Keratinocyte (primary cell): ENCODE measurements at regions not wholly inside any gene's neighbourhood (a gene's known extent, or its start where the extent isn't known, plus 50 kb on each side); places are given as distances from the start of the nearest gene placed in this dataset.

ENCODE experiments used
- DNase-seq: peaks from one replicate; pipeline ENCODE4 v3.0.0-alpha.2; 2011; ENCODE audit warnings: low read depth, missing footprints, low spot score
- FAIRE-seq: peaks from 2 replicates; lab custom pipeline; 2011; peaks lifted over from hg19 to GRCh38; lab: Jason Lieb, UNC
- H2AFZ ChIP-seq: 2 replicates; pipeline ENCODE4 v1.6.0; 2012; ENCODE audit warnings: low read length, control low read depth, inconsistent platforms; ENCODE audit not compliant: control insufficient read depth
- H3K27ac ChIP-seq: 2 replicates; pipeline ENCODE4 v1.5.1; 2011; ENCODE audit warnings: low read length; ENCODE audit not compliant: control insufficient read depth, insufficient read depth
- H3K27me3 ChIP-seq: 3 replicates; pipeline ENCODE4 v1.6.0; 2011; ENCODE audit warnings: low read length; ENCODE audit not compliant: control insufficient read depth, insufficient read depth; ENCODE audit errors: extremely low read depth
- H3K36me3 ChIP-seq, 2 experiments: 2 replicates in 1 of 2; 3 replicates in 1 of 2; pipeline ENCODE4 v1.5.1; 2011; ENCODE audit warnings: low read length in 2 of 2, mild to moderate bottlenecking in 1 of 2; ENCODE audit not compliant: control insufficient read depth in 2 of 2, insufficient read depth in 2 of 2; ENCODE audit errors: extremely low read depth in 1 of 2
- H3K4me1 ChIP-seq: 3 replicates; pipeline ENCODE4 v1.5.1; 2011; ENCODE audit warnings: low read length; ENCODE audit not compliant: control insufficient read depth, insufficient read depth; ENCODE audit errors: extremely low read depth
- H3K4me2 ChIP-seq: 3 replicates; pipeline ENCODE4 v1.6.0; 2011; ENCODE audit warnings: low read depth, low read length; ENCODE audit not compliant: control insufficient read depth, insufficient read depth; ENCODE audit errors: extremely low read depth
- H3K4me3 ChIP-seq, 3 experiments: fragments of 200-600 bp in 1 of 3; sonication (generic) in 1 of 3; 2 replicates in 2 of 3; 3 replicates in 1 of 3; pipeline ENCODE4 v1.5.1; 2011 to 2016; ENCODE audit warnings: low read length in 3 of 3, mild to moderate bottlenecking in 3 of 3, control low read depth in 2 of 3, inconsistent platforms in 1 of 3, low read depth in 1 of 3, mixed read lengths in 1 of 3, mixed run types in 1 of 3, moderate library complexity in 1 of 3; ENCODE audit not compliant: control insufficient read depth in 2 of 3, insufficient read depth in 2 of 3; ENCODE audit errors: extremely low read depth in 1 of 3
- H3K79me2 ChIP-seq: 2 replicates; pipeline ENCODE4 v1.6.0; 2012; ENCODE audit warnings: low read length; ENCODE audit not compliant: control insufficient read depth, insufficient read depth
- H3K9ac ChIP-seq: 3 replicates; pipeline ENCODE4 v1.6.0; 2011; ENCODE audit warnings: low read length; ENCODE audit not compliant: control insufficient read depth, insufficient read depth; ENCODE audit errors: extremely low read depth
- H3K9me1 ChIP-seq: 3 replicates; pipeline ENCODE4 v1.6.0; 2011; ENCODE audit warnings: low read length; ENCODE audit not compliant: control insufficient read depth, insufficient read depth; ENCODE audit errors: extremely low read depth
- H3K9me3 ChIP-seq: 2 replicates; pipeline ENCODE4 v1.5.1; 2012; ENCODE audit warnings: low read depth, low read length; ENCODE audit not compliant: control insufficient read depth
- H4K20me1 ChIP-seq: 3 replicates; pipeline ENCODE4 v1.6.0; 2011; ENCODE audit warnings: low read length; ENCODE audit not compliant: control insufficient read depth, insufficient read depth; ENCODE audit errors: extremely low read depth
- CTCF ChIP-seq, 3 experiments: IDR thresholded peaks in 1 of 3; conservative IDR thresholded peaks in 1 of 3; optimal IDR thresholded peaks in 1 of 3; 2 replicates in 2 of 3; 3 replicates in 1 of 3; pipeline versions ENCODE3 to v1.5.1; 2011; ENCODE audit warnings: low read length in 3 of 3, mild to moderate bottlenecking in 3 of 3, moderate library complexity in 2 of 3, control low read depth in 1 of 3, inconsistent platforms in 1 of 3; ENCODE audit not compliant: insufficient read depth in 2 of 3; ENCODE audit errors: extremely low read depth in 1 of 3
- EZH2 ChIP-seq: IDR thresholded peaks from one replicate; pipeline ENCODE4 v1.6.1; 2012; ENCODE audit warnings: inconsistent platforms, mild to moderate bottlenecking, low read length, moderate library complexity
- dilution Hi-C: fragments of 300-500 bp; cut with MboI; formaldehyde crosslinking; loops from one replicate; pipeline ENCODE4 v1.7.0; 2020; ENCODE audit warnings: low sequenced_read_pairs; ENCODE audit not compliant: extremely low pct_ligation_motif_present

GRCh38 chr13:106433066-106433465 is 102.4 kb downstream of the EFNB2 start:
- dilution Hi-C loops: no loop called here
- Histone ChIP-seq H3K9me1 (no peaks in the 10 kb centered on the region), H3K27me3 (no peaks in the 10 kb centered on the region), H3K4me2 (no peak overlapping the region), H3K4me3 (no peak overlapping the region), H3K36me3 (no peaks in the 10 kb centered on the region), H2AFZ (no peak overlapping the region), H3K79me2 (no peaks in the 10 kb centered on the region), H3K4me1 (peaks cover 7% of the 10 kb centered on the region), H3K9ac (no peak overlapping the region), H3K9me3 (no peaks in the 10 kb centered on the region), H4K20me1 (no peaks in the 10 kb centered on the region), H3K27ac (peak overlapping the region; percentile 23)
- DNase-seq (no peak), FAIRE-seq (no peak)
- TF ChIP-seq EZH2 (no peak), CTCF (optimal IDR thresholded peaks at IDR 0.05 in 1 of 3, IDR thresholded peaks at IDR 0.05 in 1 of 3, conservative IDR thresholded peaks at IDR 0.05 in 1 of 3; ENCODE audit: extremely low read depth in 1 of 3, insufficient read depth in 2 of 3, low read length in 3 of 3) (no peak)

GRCh38 chr13:106432636-106433035 is 102.8 kb downstream of the EFNB2 start:
- no peaks in the 10 kb centered on the region for H3K9me3 ChIP-seq
- H2AFZ ChIP-seq: no peak overlapping the region
- FAIRE-seq (no peak), DNase-seq (peak; percentile 4)
- H3K79me2 ChIP-seq: no peaks in the 10 kb centered on the region
- peak overlapping the region; percentile 23 for H3K27ac ChIP-seq
- H3K4me2 ChIP-seq: no peak overlapping the region
- no peaks in the 10 kb centered on the region for H4K20me1 ChIP-seq
- peaks cover 7% of the 10 kb centered on the region for H3K4me1 ChIP-seq
- dilution Hi-C loops: no loop called here
- H3K27me3 ChIP-seq: no peaks in the 10 kb centered on the region
- H3K4me3 ChIP-seq: no peak overlapping the region
- no peak overlapping the region for H3K9ac ChIP-seq
- H3K36me3 ChIP-seq: no peaks in the 10 kb centered on the region
- no peaks in the 10 kb centered on the region for H3K9me1 ChIP-seq
- TF ChIP-seq CTCF (optimal IDR thresholded peaks at IDR 0.05 in 1 of 3, IDR thresholded peaks at IDR 0.05 in 1 of 3, conservative IDR thresholded peaks at IDR 0.05 in 1 of 3; ENCODE audit: extremely low read depth in 1 of 3, insufficient read depth in 2 of 3, low read length in 3 of 3): no peak
- no peak for TF ChIP-seq EZH2
